AG04450 (cell line): ENCODE measurements at regions not wholly inside any gene's neighbourhood (a gene's known extent, or its start where the extent isn't known, plus 50 kb on each side); places are given as distances from the start of the nearest gene placed in this dataset.

Experiments used
- CTCF ChIA-PET: fragments of 300-600, 350-600 bp; formaldehyde crosslinking; extraction: SDS; loops from one replicate; lab custom pipeline; 2022; ENCODE audit warnings: antibody characterized with exemption, inconsistent platforms; lab: Charles Lee
- POLR2A ChIA-PET: fragments of 350-600 bp; formaldehyde crosslinking; extraction: SDS; loops from one replicate; lab custom pipeline; 2021; ENCODE audit warnings: antibody characterized with exemption, inconsistent platforms; lab: Yijun Ruan, JAX
- DNase-seq: peaks from one replicate; pipeline ENCODE4 v3.0.0-alpha.2; 2011; ENCODE audit warnings: low read depth, low spot score
- H3K27ac ChIP-seq: one replicate; pipeline ENCODE4 v1.5.1; 2012; ENCODE audit warnings: low read depth, low read length, control low read depth
- H3K27me3 ChIP-seq: one replicate; pipeline ENCODE4 v1.6.0; 2012; ENCODE audit warnings: low read length; ENCODE audit not compliant: control insufficient read depth, insufficient read depth
- H3K4me3 ChIP-seq: 2 replicates; pipeline ENCODE4 v1.5.1; 2011; ENCODE audit warnings: mild to moderate bottlenecking, low read depth, low read length, control low read depth
- H3K9me3 ChIP-seq: 2 replicates; pipeline ENCODE4 v1.5.1; 2012; ENCODE audit warnings: low read length; ENCODE audit not compliant: control insufficient read depth, insufficient read depth
- CTCF ChIP-seq: IDR thresholded peaks from 2 replicates; pipeline ENCODE4 v1.5.1; 2011; ENCODE audit warnings: low read depth, low read length, control low read depth, inconsistent platforms

DNA sequence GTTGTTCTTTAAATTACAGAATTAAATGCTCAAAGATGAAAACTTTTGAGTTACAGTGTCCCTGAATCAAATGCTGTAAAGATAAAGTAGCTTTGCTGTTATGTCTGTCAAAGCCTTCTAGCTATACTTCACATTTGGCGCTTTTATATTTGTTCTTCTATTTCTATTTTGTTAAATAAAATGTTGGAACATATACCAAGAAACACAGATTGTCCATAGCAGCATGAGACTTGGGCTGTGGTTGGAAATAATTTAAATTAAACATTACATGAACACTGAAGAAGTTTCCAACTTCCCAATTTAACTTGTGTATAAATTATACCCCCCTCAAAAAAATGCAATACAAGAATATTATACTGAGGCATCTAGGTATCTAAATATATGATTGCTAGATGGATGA, 249.8 kb downstream of the NR2F1-AS1 start:
- no peaks in the 10 kb centered on the region for H3K9me3 ChIP-seq
- H3K4me3 ChIP-seq: no peak overlapping the region
- ChIA-PET CTCF (interaction anchor here (0.6 kb wide), 1 partner anchor 259 kb away, joined by 3 read pairs; no protein-coding TSS in a partner anchor), POLR2A (no interaction called here)
- no peak for DNase-seq
- H3K27me3 ChIP-seq: no peaks in the 10 kb centered on the region
- TF ChIP-seq CTCF: no peak
- H3K27ac ChIP-seq: no peak overlapping the region

- POLR2A ChIA-PET: no interaction called here
- Histone ChIP-seq H3K9me3 (no peaks in the 10 kb centered on the region), H3K27me3 (no peaks in the 10 kb centered on the region), H3K27ac (no peak overlapping the region), H3K4me3 (no peak overlapping the region)
- CTCF ChIA-PET: no interaction called here
- TF ChIP-seq CTCF: no peak
- DNase-seq: no peak
These were observed 250.5 kb downstream of the NR2F1-AS1 start for GRCh38 chr5:93330506-93330905.

GRCh38 chr5:93329756-93330155, 251.3 kb downstream of the NR2F1-AS1 start:
- CTCF ChIA-PET: no interaction called here
- Histone ChIP-seq H3K27me3 (no peaks in the 10 kb centered on the region), H3K4me3 (no peak overlapping the region), H3K27ac (no peak overlapping the region), H3K9me3 (no peaks in the 10 kb centered on the region)
- POLR2A ChIA-PET: no interaction called here
- TF ChIP-seq CTCF: no peak
- DNase-seq: no peak

- POLR2A ChIA-PET: no interaction called here
These were observed 252.2 kb downstream of the NR2F1-AS1 start for GRCh38 chr5:93328833-93329232.

GRCh38 chr5:93327605-93328004, 253.4 kb downstream of the NR2F1-AS1 start:
- H3K27ac ChIP-seq: no peak overlapping the region
- H3K9me3 ChIP-seq: no peaks in the 10 kb centered on the region
- no peak overlapping the region for H3K4me3 ChIP-seq
- no peak for DNase-seq
- TF ChIP-seq CTCF: no peak
- POLR2A ChIA-PET: no interaction called here
- H3K27me3 ChIP-seq: no peaks in the 10 kb centered on the region
- CTCF ChIA-PET: no interaction called here

More at GRCh38 chr5:93328833-93329232, 252.2 kb downstream of the NR2F1-AS1 start:
- no peaks in the 10 kb centered on the region for H3K9me3 ChIP-seq
- no peak for TF ChIP-seq CTCF
- H3K4me3 ChIP-seq: no peak overlapping the region
- no peaks in the 10 kb centered on the region for H3K27me3 ChIP-seq
- no peak overlapping the region for H3K27ac ChIP-seq
- no peak for DNase-seq
- CTCF ChIA-PET: no interaction called here
